HG03558 (cell line): ENCODE measurements at regions not wholly inside any gene's neighbourhood (a gene's known extent, or its start where the extent isn't known, plus 50 kb on each side); places are given as distances from the start of the nearest gene placed in this dataset.
"Not testable (repeated sequence)": the region's sequence is repeated elsewhere in the genome, so short reads cannot be mapped to it uniquely, and the experiment has no call there.

Source experiments
- ATAC-seq: cut with Tn5 transposase; IDR thresholded peaks from one replicate; pipeline ENCODE4 v1.9.1; 2021; ENCODE audit warnings: moderate number of reproducible peaks; ENCODE audit not compliant: unreplicated experiment; ENCODE audit errors: extremely low read depth

GRCh38 chr5:62812621-62813255 lies 234.1 kb downstream of the LRRC70 start:
- ATAC-seq = no peak

GRCh38 chr5:62804819-62805218 lies 226.2 kb downstream of the LRRC70 start:
- ATAC-seq = not testable (repeated sequence)

GRCh38 chr5:62795926-62796325 lies 217.3 kb downstream of the LRRC70 start:
- no peak for ATAC-seq

GRCh38 chr5:62794456-62794855 lies 215.8 kb downstream of the LRRC70 start:
- no peak for ATAC-seq

- no peak for ATAC-seq
Measured at GRCh38 chr5:62791059-62791458, 212.4 kb downstream of the LRRC70 start.

- ATAC-seq = no peak
Measured at GRCh38 chr5:62790348-62790747, 211.7 kb downstream of the LRRC70 start.

GRCh38 chr5:62786099-62786498 lies 207.5 kb downstream of the LRRC70 start:
- no peak for ATAC-seq

GRCh38 chr5:62785588-62785987 lies 207.0 kb downstream of the LRRC70 start:
- ATAC-seq = no peak

GRCh38 chr5:62783374-62784057 lies 204.9 kb downstream of the LRRC70 start:
- ATAC-seq = peak; percentile 57

- no peak for ATAC-seq
Measured at GRCh38 chr5:62780888-62781287, 202.3 kb downstream of the LRRC70 start.

- ATAC-seq = no peak
Measured at GRCh38 chr5:62780230-62780629, 201.6 kb downstream of the LRRC70 start.

GRCh38 chr5:62779010-62779422 lies 200.4 kb downstream of the LRRC70 start:
- no peak for ATAC-seq

- ATAC-seq = no peak
Measured at GRCh38 chr5:62778316-62779009, 199.8 kb downstream of the LRRC70 start.

- not testable (repeated sequence) for ATAC-seq
Measured at GRCh38 chr5:62777081-62777480, 198.5 kb downstream of the LRRC70 start.

- ATAC-seq = not testable (repeated sequence)
Measured at GRCh38 chr5:62776592-62776991, 198.0 kb downstream of the LRRC70 start.

GRCh38 chr5:62773460-62773859 lies 194.8 kb downstream of the LRRC70 start:
- no peak for ATAC-seq

- no peak for ATAC-seq
Measured at GRCh38 chr5:62771341-62771740, 192.7 kb downstream of the LRRC70 start.

- no peak for ATAC-seq
Measured at GRCh38 chr5:62767650-62768049, 189.0 kb downstream of the LRRC70 start.

- no peak for ATAC-seq
Measured at GRCh38 chr5:62767077-62767476, 188.5 kb downstream of the LRRC70 start.

GRCh38 chr5:62762503-62762902 lies 183.9 kb downstream of the LRRC70 start:
- ATAC-seq = no peak

GRCh38 chr5:62757686-62758085 lies 179.1 kb downstream of the LRRC70 start:
- ATAC-seq = not testable (repeated sequence)
